Choroid plexus epithelial cell (primary cell): ENCODE measurements at regions not wholly inside any gene's neighbourhood (a gene's known extent, or its start where the extent isn't known, plus 50 kb on each side); places are given as distances from the start of the nearest gene placed in this dataset.

ENCODE experiments used
- DNase-seq: peaks from one replicate; pipeline ENCODE4 v3.0.0-alpha.2; 2010; ENCODE audit warnings: low read depth
- H3K4me3 ChIP-seq: 2 replicates; pipeline ENCODE4 v1.5.1; 2011; ENCODE audit warnings: low read depth, mild to moderate bottlenecking, control low read depth, low read length, moderate library complexity
- CTCF ChIP-seq: conservative IDR thresholded peaks from 2 replicates; pipeline ENCODE4 v1.5.1; 2011; ENCODE audit warnings: low read depth, mild to moderate bottlenecking, control low read depth, inconsistent platforms, low read length, moderate library complexity

DNA sequence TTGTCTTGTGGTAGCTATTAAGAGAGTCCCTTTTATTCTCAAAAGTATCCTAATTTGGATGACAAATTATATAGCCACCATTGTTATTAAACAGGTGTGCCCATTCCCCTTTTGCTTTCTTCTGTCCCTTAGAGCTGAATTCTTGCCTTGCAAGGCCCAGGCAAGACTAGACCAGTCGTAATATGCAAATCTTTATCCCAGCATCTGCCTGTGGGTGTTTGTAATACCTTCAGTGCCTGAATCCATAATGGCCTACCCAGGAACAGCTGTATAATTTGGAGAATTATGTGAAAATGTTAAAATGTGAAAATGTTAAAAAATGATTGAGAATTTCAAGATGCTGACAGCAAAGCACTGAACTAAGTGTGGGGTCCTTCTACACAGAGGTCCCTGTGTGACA lies 403.0 kb upstream of the RBMS3 start:
- TF ChIP-seq CTCF = no peak
- H3K4me3 ChIP-seq = no peak overlapping the region
- DNase-seq = no peak

DNA sequence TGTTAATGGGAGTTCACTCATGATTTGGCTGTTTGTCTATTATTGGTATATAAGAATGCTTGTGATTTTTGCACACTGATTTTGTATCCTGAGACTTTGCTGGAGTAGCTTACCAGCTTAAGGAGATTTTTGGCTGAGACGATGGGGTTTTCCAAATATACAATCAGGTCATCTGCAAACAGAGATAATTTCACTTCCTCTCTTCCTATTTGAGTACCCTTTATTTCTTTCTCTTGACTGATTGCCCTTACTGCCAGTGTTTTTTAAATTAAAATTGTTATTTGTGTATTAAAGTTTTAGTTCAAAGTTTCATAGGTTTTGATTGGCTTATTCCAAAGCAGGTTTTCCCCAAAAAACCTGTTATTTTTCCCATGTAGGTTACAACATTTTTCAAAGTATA lies 390.5 kb upstream of the RBMS3 start:
- no peak overlapping the region for H3K4me3 ChIP-seq
- no peak for DNase-seq
- no peak for TF ChIP-seq CTCF

DNA sequence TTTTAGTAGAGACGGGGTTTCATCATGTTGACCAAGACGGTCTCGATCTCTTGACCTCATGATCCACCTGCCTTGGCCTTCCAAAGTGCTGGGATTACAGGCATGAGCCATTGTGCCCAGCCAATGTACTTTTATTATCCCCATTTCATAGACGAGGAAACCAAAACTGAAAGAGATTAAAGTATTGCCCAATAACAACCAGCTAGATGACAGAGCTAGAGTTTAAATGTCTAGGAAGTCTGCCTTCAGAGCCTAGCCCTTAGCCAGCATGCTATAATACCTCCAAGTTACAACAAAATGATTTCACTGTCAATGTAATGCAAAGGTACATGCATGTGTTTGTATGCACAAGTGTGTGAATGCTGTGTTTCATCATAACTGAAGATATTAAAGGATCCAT lies 389.4 kb upstream of the RBMS3 start:
- TF ChIP-seq CTCF = no peak
- DNase-seq = no peak

GRCh38 chr3:28900301-28900700 lies 380.6 kb upstream of the RBMS3 start:
- TF ChIP-seq CTCF = no peak
- no peak overlapping the region for H3K4me3 ChIP-seq
- no peak for DNase-seq

More for the DNA sequence above, 389.4 kb upstream of the RBMS3 start:
- no peak overlapping the region for H3K4me3 ChIP-seq

DNA sequence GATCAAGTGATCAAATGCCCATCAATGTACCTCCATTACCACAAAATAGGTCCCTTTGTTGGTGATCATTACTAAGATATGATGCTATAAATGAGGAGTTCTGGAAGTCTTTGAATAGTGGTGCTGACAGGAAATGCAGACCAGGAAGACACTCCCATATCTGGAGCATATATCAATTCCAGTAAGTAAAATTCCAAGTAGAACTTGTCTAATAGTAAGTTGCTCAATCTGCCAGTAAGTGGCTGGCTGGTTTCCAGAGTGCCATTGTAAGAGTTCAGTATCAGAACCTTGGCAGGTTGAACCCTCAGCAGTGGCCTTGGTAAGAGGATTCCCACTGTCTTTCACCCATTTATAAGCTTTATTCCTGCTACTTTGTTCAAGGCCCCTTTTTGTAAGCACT lies 379.9 kb upstream of the RBMS3 start:
- H3K4me3 ChIP-seq = no peak overlapping the region
- DNase-seq = peak; percentile 65
- TF ChIP-seq CTCF = no peak

DNA sequence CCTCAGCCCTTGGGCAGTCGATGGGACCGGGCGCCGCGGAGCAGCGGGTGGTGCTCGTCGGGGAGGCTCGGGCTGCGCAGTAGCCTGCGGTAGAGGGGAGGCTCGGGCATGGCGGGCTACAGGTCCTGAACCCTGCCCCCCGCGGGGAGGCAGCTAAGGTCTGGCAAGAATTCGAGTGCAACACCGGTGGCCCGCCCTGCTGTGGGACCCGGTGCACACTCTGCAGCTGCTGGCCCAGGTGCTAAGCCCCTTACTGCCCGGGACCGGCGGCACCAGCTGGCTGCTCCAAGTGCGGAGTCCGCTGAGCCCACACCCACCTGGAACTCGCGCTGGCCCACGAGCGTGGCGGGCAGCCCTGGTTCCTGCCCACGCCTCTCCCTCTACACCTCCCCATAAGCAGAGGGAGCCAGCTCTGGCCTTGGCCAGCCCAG lies 377.7 kb upstream of the RBMS3 start:
- TF ChIP-seq CTCF = no peak
- H3K4me3 ChIP-seq = no peak overlapping the region

GRCh38 chr3:28905798-28906197 lies 375.1 kb upstream of the RBMS3 start:
- TF ChIP-seq CTCF = no peak
- H3K4me3 ChIP-seq = no peak overlapping the region
- no peak for DNase-seq

More for the DNA sequence above, 377.7 kb upstream of the RBMS3 start:
- DNase-seq = no peak
